ENCODE measurements at regions not wholly inside any gene's neighbourhood (a gene's known extent, or its start where the extent isn't known, plus 50 kb on each side); places are given as distances from the start of the nearest gene placed in this dataset.

DNA sequence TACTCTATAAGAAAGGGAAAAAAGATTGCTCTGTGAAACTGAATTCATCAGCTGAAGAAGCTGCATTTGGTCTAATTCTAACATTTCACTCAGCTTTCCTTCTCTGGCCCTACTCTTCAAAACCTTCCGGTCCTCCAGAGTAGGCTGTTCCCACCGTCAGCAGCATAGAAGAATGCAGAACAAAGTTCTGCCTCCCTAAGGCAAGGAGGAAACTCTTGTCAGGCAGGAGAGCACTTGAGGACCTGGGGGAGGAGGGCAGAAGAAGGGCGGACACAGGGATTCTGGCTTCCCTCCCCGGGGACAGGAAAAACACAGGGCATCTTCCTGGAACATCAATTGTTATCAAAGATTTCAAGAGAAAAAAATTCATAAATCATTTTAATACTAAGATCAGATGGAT lies 69.2 kb upstream of the SHB start:
- H2AFZ ChIP-seq (ENCODE audit: low read depth), result no peak overlapping the region
- H3K27ac ChIP-seq, result no peak overlapping the region
- no peak for TF ChIP-seq CTCF (conservative IDR thresholded peaks at IDR 0.05; ENCODE audit: low read depth, low read length)
- H3K4me1 ChIP-seq (ENCODE audit: low read depth, poor library complexity, severe bottlenecking), result no peaks in the 10 kb centered on the region
- H3K9ac ChIP-seq, result no peak overlapping the region
- no peak overlapping the region for H3K4me3 ChIP-seq (IDR thresholded peaks at IDR 0.05; ENCODE audit: insufficient read depth, low read depth, low read length)
- no peaks in the 10 kb centered on the region for H3K27me3 ChIP-seq (ENCODE audit: insufficient read depth, low read depth)
- no peaks in the 10 kb centered on the region for H4K20me1 ChIP-seq (ENCODE audit: insufficient read depth)
- no peak overlapping the region for H3K4me2 ChIP-seq
- no peaks in the 10 kb centered on the region for H3K36me3 ChIP-seq (ENCODE audit: insufficient read depth)
- H3K79me2 ChIP-seq (ENCODE audit: insufficient read depth, low read depth), result no peaks in the 10 kb centered on the region

- TF ChIP-seq CTCF (conservative IDR thresholded peaks at IDR 0.05; ENCODE audit: low read depth, low read length), result no peak
- no peak overlapping the region for H3K27ac ChIP-seq
- H3K27me3 ChIP-seq (ENCODE audit: insufficient read depth, low read depth), result no peaks in the 10 kb centered on the region
- H3K4me3 ChIP-seq (IDR thresholded peaks at IDR 0.05; ENCODE audit: insufficient read depth, low read depth, low read length), result no peak overlapping the region
- no peak overlapping the region for H2AFZ ChIP-seq (ENCODE audit: low read depth)
- H3K36me3 ChIP-seq (ENCODE audit: insufficient read depth), result no peaks in the 10 kb centered on the region
- H3K4me1 ChIP-seq (ENCODE audit: low read depth, poor library complexity, severe bottlenecking), result no peaks in the 10 kb centered on the region
- no peaks in the 10 kb centered on the region for H4K20me1 ChIP-seq (ENCODE audit: insufficient read depth)
- no peaks in the 10 kb centered on the region for H3K79me2 ChIP-seq (ENCODE audit: insufficient read depth, low read depth)
- H3K4me2 ChIP-seq, result no peak overlapping the region
- H3K9ac ChIP-seq, result no peak overlapping the region
Observed at GRCh38 chr9:38137342-38137741, 68.3 kb upstream of the SHB start.

DNA sequence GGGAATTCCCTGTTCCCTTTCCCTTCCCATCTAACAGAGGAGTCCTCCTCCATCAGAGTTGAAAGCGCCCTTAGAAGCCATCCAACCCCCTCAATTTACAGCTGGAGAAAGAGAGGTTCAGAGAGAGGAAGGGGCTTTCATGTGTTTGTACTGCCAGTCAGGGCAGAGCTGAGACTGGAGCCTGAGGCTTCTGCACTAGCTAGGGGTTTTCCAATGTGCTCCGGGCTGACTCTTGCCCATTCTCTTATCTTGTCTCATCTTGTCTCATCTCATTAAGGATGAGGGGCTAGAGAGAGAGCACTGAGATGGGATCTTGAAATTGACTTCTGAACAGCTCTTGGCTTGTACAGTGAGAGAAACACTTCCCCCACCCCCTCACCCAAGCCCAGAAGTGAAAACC lies 67.4 kb upstream of the SHB start:
- TF ChIP-seq CTCF (conservative IDR thresholded peaks at IDR 0.05; ENCODE audit: low read depth, low read length), result no peak
- Histone ChIP-seq H4K20me1 (ENCODE audit: insufficient read depth) (no peaks in the 10 kb centered on the region), H3K27me3 (ENCODE audit: insufficient read depth, low read depth) (no peaks in the 10 kb centered on the region), H3K4me3 (IDR thresholded peaks at IDR 0.05; ENCODE audit: insufficient read depth, low read depth, low read length) (no peak overlapping the region), H3K36me3 (ENCODE audit: insufficient read depth) (no peaks in the 10 kb centered on the region), H3K4me2 (no peak overlapping the region), H3K27ac (no peak overlapping the region), H3K4me1 (ENCODE audit: low read depth, poor library complexity, severe bottlenecking) (no peaks in the 10 kb centered on the region), H3K79me2 (ENCODE audit: insufficient read depth, low read depth) (no peaks in the 10 kb centered on the region), H2AFZ (ENCODE audit: low read depth) (no peak overlapping the region), H3K9ac (no peak overlapping the region)

DNA sequence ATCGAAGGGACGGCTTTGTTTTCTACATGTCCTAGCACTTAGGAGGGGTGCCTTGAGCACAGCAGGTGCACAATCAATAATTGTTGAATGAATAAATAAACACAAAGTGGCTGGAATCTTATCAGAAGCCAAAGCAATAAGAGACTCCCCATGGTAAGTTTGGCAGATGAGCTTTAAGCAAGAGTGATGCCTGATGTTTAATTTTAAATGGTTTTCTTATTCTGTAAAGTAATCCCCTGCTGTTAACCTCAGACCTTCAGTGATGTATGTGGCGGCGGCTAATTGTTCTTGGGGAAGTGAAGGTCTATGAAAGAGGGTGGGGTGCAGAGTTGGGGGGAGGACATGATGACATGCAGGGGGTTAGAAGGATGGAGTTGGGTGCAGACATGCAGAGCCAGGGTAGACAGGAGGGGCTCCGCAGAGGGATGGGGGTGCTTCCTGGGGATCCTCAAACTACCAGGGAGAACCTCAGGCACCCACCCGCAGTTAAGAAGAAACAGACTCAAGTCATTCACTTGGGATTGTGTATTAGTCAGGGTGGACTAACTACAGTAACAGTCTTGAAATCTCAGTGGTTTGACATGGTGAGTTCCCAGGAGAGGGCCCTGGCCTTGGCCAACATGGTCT lies 65.7 kb upstream of the SHB start:
- Histone ChIP-seq H3K4me3 (IDR thresholded peaks at IDR 0.05; ENCODE audit: insufficient read depth, low read depth, low read length) (no peak overlapping the region), H3K27me3 (ENCODE audit: insufficient read depth, low read depth) (no peaks in the 10 kb centered on the region), H3K9ac (no peak overlapping the region), H3K27ac (no peak overlapping the region), H3K4me2 (no peak overlapping the region), H3K4me1 (ENCODE audit: low read depth, poor library complexity, severe bottlenecking) (no peaks in the 10 kb centered on the region), H4K20me1 (ENCODE audit: insufficient read depth) (no peaks in the 10 kb centered on the region), H3K79me2 (ENCODE audit: insufficient read depth, low read depth) (no peaks in the 10 kb centered on the region), H2AFZ (ENCODE audit: low read depth) (no peak overlapping the region), H3K36me3 (ENCODE audit: insufficient read depth) (no peaks in the 10 kb centered on the region)
- no peak for TF ChIP-seq CTCF (conservative IDR thresholded peaks at IDR 0.05; ENCODE audit: low read depth, low read length)
